Stimulated activated CD4-positive, alpha-beta T cell treated with anti-CD3 and anti-CD28 coated beads, Interleukin-2, amount 100 ng/mL, for 24 hours (primary cell): ENCODE measurements at regions not wholly inside any gene's neighbourhood (a gene's known extent, or its start where the extent isn't known, plus 50 kb on each side); places are given as distances from the start of the nearest gene placed in this dataset.

Source experiments
- DNase-seq, 2 donors: peaks; one replicate each; pipeline ENCODE4 v3.0.0-alpha.2; 2020

GRCh38 chr2:105592288-105592687, 152.4 kb upstream of the NCK2 start:
- DNase-seq = no peak

GRCh38 chr2:105590780-105591660, 153.7 kb upstream of the NCK2 start:
- DNase-seq = no peak

GRCh38 chr2:105588581-105588980, 156.1 kb upstream of the NCK2 start:
- no peak for DNase-seq

- DNase-seq = no peak
Measured at GRCh38 chr2:105587637-105588036, 157.1 kb upstream of the NCK2 start.

- no peak for DNase-seq
Measured at GRCh38 chr2:105584435-105585010, 160.2 kb upstream of the NCK2 start.

GRCh38 chr2:105582952-105583660, 161.6 kb upstream of the NCK2 start:
- DNase-seq = no peak

- DNase-seq = no peak
Measured at GRCh38 chr2:105581555-105581944, 163.2 kb upstream of the NCK2 start.

- no peak for DNase-seq
Measured at GRCh38 chr2:105580870-105581554, 163.7 kb upstream of the NCK2 start.

- DNase-seq = no peak
Measured at GRCh38 chr2:105580216-105580615, 164.5 kb upstream of the NCK2 start.

GRCh38 chr2:105578166-105578565, 166.5 kb upstream of the NCK2 start:
- DNase-seq = no peak

- no peak for DNase-seq
Measured at GRCh38 chr2:105577762-105578161, 166.9 kb upstream of the NCK2 start.

- DNase-seq = no peak
Measured at GRCh38 chr2:105576440-105577241, 168.1 kb upstream of the NCK2 start.

- no peak for DNase-seq
Measured at GRCh38 chr2:105576050-105576439, 168.7 kb upstream of the NCK2 start.

GRCh38 chr2:105575499-105576025, 169.2 kb upstream of the NCK2 start:
- no peak for DNase-seq

GRCh38 chr2:105574796-105575344, 169.8 kb upstream of the NCK2 start:
- DNase-seq = no peak

- DNase-seq = no peak
Measured at GRCh38 chr2:105573910-105574655, 170.6 kb upstream of the NCK2 start.

- DNase-seq = no peak
Measured at GRCh38 chr2:105573490-105573889, 171.2 kb upstream of the NCK2 start.

GRCh38 chr2:105571445-105571987, 172.7 kb upstream of the FHL2 start:
- DNase-seq = no peak

GRCh38 chr2:105570757-105571156, 171.9 kb upstream of the FHL2 start:
- DNase-seq = no peak

- DNase-seq = no peak
Measured at GRCh38 chr2:105570326-105570725, 171.5 kb upstream of the FHL2 start.

GRCh38 chr2:105569606-105570005, 170.8 kb upstream of the FHL2 start:
- DNase-seq = no peak
